Myocyte (in vitro differentiated cells): ENCODE measurements at regions not wholly inside any gene's neighbourhood (a gene's known extent, or its start where the extent isn't known, plus 50 kb on each side); places are given as distances from the start of the nearest gene placed in this dataset.
A peak's percentile ranks its signal among the peaks of the same experiment; 100 is the strongest.

Source experiments
- DNase-seq: peaks from one replicate; pipeline ENCODE4 v3.0.0-alpha.2; 2012; ENCODE audit warnings: low read depth

DNA sequence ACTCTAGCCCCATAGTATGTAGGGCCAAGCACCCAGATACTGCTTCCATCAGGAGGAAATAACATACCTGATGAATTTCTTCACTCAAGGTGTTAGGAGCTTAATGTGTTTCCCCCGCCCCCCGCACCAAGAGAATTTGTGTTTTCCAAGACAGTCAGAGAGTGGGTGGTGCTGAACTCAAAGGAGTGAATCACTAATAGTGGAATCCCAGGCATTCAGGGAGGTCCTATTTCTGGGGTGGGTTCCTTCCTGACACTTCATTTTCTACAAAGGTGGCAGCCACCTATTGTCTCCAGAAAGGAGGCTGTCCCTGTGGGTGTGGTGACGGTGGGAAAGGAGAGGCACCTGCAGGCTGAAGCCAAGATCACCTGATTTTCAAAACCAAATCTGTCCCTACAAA is 50.8 kb upstream of the ELF5 start:
- peak; percentile 38 for DNase-seq

DNA sequence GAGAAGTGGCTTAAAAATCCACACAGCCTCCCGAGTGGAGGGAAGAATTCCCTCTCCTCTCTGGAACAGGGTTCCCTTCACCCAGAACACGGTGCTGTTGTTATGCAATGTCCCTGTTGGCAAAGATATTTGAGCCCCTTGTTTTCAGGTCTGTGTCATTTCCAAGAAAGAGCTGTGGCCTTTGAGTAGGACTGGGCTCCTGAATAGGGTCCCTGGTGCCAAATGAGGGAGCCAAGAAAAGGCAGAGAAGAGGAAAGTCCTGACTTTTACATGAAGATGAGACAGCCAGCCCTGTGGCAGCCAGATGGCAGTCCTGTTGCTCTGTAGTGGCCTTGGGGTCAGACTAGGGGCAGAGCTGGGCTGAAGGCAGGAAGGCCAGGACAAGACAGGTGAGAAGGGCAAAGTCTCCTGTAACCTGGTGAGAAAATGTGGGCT is 51.2 kb upstream of the ELF5 start:
- no peak for DNase-seq

DNA sequence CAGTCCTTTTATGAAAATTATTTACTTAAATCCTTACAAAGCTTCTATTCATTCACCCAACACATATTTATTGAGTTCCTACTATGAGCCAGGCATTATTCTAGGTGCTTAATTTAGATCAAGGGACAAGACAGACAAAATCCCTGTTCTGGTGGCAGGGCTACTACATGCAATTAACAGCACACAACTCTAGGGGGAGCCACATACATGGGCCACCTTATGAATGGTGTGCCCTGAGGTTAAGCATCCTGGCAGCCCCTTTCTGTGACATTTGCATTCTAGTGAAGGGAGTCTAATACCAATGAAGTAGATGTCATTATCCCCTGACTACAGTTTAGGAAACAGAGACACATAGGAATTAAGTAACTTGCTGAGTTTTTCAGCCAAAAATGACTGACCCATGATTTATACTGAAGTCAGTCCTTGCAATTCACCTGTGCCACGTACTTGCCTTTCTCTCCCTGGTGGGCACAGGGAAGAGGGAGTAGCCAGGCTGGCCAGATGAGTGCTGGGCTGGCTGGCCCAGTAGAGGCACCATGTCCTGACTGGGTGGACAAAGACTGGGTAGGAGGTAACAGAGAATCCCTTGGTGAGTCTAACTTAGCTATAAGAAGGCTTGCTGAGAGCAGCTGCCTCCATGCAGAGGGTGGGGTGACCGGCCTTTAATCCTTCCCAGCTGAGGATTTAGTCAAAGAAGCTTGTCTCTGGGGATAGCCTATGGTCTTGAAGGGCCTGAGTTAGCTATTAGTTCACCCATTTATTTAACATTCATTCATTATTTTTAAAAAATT is 52.0 kb upstream of the ELF5 start:
- DNase-seq, result peak; percentile 44

DNA sequence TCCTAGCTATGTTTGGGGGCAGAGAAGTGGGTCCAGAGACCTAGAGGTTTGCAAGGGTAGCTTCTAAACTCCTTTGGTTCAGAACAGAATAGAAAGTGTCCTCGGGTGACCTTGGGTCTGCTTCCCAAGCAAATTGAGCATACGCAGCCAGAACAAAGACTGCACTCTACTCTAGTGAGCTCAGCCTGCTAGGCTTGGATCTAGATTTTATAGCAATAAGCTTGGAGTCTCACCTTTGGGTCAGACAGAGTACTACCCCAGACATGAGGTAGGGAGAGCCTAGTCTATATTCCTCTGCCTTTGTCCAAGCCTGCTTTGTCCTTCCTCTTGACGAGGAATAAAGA is 52.6 kb upstream of the ELF5 start:
- no peak for DNase-seq

DNA sequence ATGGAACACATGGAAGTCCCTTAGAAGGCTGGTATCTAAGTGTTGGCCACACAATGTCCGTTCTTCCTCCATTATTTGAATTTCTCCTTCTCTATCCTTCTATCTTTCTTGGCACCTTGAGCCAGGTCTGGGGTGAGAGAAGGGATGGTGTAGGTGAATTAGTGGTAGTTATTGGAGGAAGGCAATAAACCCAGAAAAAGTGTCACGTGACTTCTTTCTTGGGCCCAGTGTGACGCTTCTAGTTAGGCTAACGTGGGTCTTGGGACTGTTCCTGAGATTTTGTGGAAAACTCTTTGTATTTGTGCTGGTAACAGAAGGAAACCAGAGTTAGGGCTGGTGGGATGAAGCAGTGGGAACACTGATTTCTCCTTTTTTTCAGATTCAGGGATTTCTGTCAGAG is 53.1 kb upstream of the ELF5 start:
- DNase-seq, result no peak

DNA sequence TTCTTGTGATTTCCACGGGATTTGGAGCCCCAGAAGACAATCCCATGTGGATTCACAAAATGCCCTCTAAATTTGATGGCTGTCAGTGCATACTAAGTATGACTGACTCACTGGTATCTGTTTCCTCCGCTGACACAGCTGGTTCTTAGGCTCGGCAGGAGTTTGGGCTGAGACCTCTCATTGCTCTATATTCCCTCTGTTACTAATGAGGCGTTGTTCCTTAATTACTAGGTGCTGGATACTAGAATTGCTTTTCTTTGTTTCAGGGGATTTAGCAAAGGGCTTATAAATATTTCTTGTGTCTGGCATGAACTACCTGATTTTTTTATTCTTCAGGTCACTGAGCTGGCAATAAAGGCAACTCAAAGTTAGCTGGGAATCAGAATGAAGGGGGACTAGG is 53.2 kb upstream of the EHF start:
- DNase-seq, result no peak

DNA sequence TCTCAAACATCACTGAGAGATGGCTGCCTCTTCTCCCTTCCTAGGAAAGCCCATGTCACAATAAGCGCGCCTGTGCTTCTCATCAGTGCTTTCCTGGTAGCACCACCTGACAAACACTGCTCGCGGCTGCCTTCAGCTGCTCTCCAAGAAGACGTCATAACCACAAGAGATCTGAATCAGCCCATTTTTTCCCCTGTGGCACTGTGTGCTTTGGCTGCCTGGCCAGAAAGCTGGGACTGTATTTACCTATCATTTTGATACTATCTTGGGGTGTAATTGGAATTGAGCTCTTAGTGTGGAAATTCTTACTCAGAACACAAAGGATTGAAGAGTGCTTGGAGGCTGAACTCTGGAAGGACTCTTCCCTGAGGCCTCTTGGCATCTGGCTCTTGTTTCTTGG is 50.3 kb upstream of the EHF start:
- peak; percentile 86 for DNase-seq
